Adrenal gland (tissue), 9 donors: ENCODE measurements at regions not wholly inside any gene's neighbourhood (a gene's known extent, or its start where the extent isn't known, plus 50 kb on each side); places are given as distances from the start of the nearest gene placed in this dataset.

Experiments
- DNase-seq, 7 donors: peaks; one replicate each; pipeline ENCODE4 v3.0.0-alpha.2; 2019 to 2020
- H3K27ac ChIP-seq, 5 donors: fragments of 200-600 bp; sonication (generic) in 4 of 5; 1 replicate in 3 of 5; 2 replicates in 2 of 5; pipeline versions ENCODE4 v1.5.1 to v1.8.0; 2016 to 2020; ENCODE audit warnings: mild to moderate bottlenecking in 1 of 5
- H3K27me3 ChIP-seq: fragments of 200-600 bp; 2 replicates; pipeline ENCODE4 v1.8.0; 2021
- H3K36me3 ChIP-seq, 2 donors: fragments of 200-600 bp; replicated peaks in 1 of 2; 1 replicate in 1 of 2; 2 replicates in 1 of 2; pipeline versions ENCODE4 v1.5.1 to v1.8.0; 2018 to 2022
- H3K4me1 ChIP-seq, 2 donors: fragments of 200-600 bp; replicated peaks in 1 of 2; 1 replicate in 1 of 2; 2 replicates in 1 of 2; pipeline versions ENCODE4 v1.5.1 to v1.8.0; 2018 to 2021
- H3K4me3 ChIP-seq, 4 donors: fragments of 200-600 bp; sonication (generic) in 3 of 4; one replicate each; pipeline ENCODE4 v1.5.1; 2016 to 2018
- H3K9me3 ChIP-seq, 3 donors: fragments of 200-600 bp; sonication (generic) in 1 of 3; replicated peaks in 1 of 3; 1 replicate in 2 of 3; 2 replicates in 1 of 3; pipeline versions ENCODE4 v1.5.1 to v1.8.0; 2016 to 2021
- CTCF ChIP-seq, 6 experiments: fragments of 450-650 bp in 4 of 6; fragments of 200-600 bp in 2 of 6; sonication (generic) in 1 of 6; IDR thresholded peaks; 1 replicate in 5 of 6; 2 replicates in 1 of 6; pipeline versions ENCODE4 v1.5.1 to v1.8.0; 2016 to 2021; ENCODE audit warnings: antibody characterized with exemption in 6 of 6, mild to moderate bottlenecking in 2 of 6, moderate library complexity in 1 of 6
- POLR2A ChIP-seq, 2 donors: fragments of 450-650 bp; IDR thresholded peaks; one replicate each; pipeline ENCODE4 v1.6.1; 2017; ENCODE audit warnings: antibody characterized with exemption in 2 of 2, mild to moderate bottlenecking in 2 of 2, moderate library complexity in 1 of 2
- WGBS, 4 donors: extraction: QIAGEN DNeasy Blood & Tissue Kit in 2 of 4; methylation state at CpG; one replicate each; pipeline versions ENCODE4 v1.1.5 to v1.1.7; 2013 to 2017; 5-methylcytosine and 5-hydroxymethylcytosine counted together
- intact Hi-C, 2 donors: fragments of 100-400 bp; cut with DNase I; formaldehyde crosslinking; loops; one replicate each; pipeline versions ENCODE4 v1.14.1 to v1.15.0; 2022 to 2023
- donor health status: healthy with polysubstance abuse.
- donor health status: Bipolar disorder and iron deficiency.
- donor health status: DM: yes; HTN: yes; CAD: no.
- donor health status: DM: no; HTN: no; CAD: no.
- donor health status: DM: no; HTN: no; CAD: no.

DNA sequence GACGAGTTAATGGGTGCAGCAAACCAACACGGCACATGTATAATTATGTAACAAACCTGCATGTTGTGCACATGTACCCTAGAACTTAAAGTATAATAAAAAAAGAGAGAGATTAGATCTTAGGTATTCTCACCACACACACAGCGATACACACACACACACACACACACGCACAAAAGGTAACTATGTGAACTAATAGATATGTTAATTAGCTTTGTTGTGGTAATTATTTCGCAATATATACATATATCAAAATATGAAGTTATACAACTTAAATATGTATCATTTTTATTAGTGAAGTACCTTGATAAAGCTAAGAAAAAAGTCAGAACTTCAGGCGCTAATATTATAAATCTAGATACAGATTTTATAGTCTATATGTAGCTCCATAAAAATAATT lies 849.2 kb downstream of the IPMK start:
- Histone ChIP-seq H3K4me1 (no peaks in the 10 kb centered on the region), H3K27me3 (no peaks in the 10 kb centered on the region), H3K27ac (no peak overlapping the region), H3K36me3 (no peaks in the 10 kb centered on the region), H3K4me3 (no peak overlapping the region), H3K9me3 (no peaks in the 10 kb centered on the region)
- TF ChIP-seq CTCF (IDR thresholded peaks at IDR 0.05) (no peak), POLR2A (IDR thresholded peaks at IDR 0.05) (no peak)
- intact Hi-C loops = no loop called here
- no peak for DNase-seq
- 83 to 89% (median 85%) methylated on average over 6 of the region's 6 CpGs for WGBS, 4 donors

DNA sequence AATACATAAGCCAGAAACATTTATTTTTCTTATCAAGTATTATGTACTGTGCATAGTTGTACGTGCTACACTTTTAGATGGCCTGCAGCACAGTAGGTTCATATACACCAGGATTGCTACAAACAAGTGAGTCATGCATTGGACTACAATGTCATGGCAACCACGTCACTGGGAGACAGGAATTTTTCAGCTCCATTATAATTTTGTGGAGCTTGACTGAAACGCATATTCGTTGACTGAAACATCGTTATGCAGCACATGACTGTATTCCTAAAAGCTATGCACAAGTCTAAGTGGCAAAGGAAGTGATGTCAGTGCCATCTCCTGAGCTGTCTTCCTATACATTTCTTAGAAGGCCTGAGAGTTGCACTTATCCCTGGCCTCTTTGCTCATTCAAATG lies 871.8 kb downstream of the IPMK start:
- intact Hi-C loops = no loop called here
- Histone ChIP-seq H3K27ac (no peak overlapping the region), H3K27me3 (no peaks in the 10 kb centered on the region), H3K36me3 (no peaks in the 10 kb centered on the region), H3K9me3 (no peaks in the 10 kb centered on the region), H3K4me3 (no peak overlapping the region), H3K4me1 (no peaks in the 10 kb centered on the region)
- 77 to 86% (median 82%) methylated on average over 5 of the region's 5 CpGs for WGBS, 4 donors
- TF ChIP-seq POLR2A (IDR thresholded peaks at IDR 0.05) (no peak), CTCF (IDR thresholded peaks at IDR 0.05) (no peak)
- no peak for DNase-seq

DNA sequence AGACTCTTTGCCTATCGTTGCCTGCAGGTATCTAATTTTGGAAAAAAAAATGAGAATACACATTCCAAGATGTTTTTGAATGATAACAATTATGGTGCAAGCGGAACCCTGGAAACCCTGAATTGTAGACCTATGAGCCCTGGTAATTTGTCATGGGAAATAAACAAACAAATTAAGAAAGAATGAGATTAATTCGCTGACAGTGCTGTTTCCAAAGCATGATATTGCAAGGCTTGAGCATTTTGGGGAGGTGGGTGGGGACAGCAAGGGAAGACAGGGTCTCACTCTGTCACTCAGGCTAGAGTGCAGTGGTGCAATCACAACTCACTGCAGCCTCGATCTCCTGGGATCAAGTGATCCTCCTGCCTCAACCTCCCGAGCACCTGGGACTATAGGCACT lies 900.3 kb downstream of the IPMK start:
- DNase-seq = no peak
- WGBS, 4 donors = 74 to 81% (median 77%) methylated on average over 5 of the region's 5 CpGs
- H3K27ac ChIP-seq = no peak overlapping the region
- no peak overlapping the region for H3K4me3 ChIP-seq
- no peaks in the 10 kb centered on the region for H3K36me3 ChIP-seq
- no peaks in the 10 kb centered on the region for H3K4me1 ChIP-seq
- intact Hi-C loops = no loop called here
- H3K27me3 ChIP-seq = no peaks in the 10 kb centered on the region
- no peak for TF ChIP-seq POLR2A (IDR thresholded peaks at IDR 0.05)
- no peak for TF ChIP-seq CTCF (IDR thresholded peaks at IDR 0.05)
- no peaks in the 10 kb centered on the region for H3K9me3 ChIP-seq

DNA sequence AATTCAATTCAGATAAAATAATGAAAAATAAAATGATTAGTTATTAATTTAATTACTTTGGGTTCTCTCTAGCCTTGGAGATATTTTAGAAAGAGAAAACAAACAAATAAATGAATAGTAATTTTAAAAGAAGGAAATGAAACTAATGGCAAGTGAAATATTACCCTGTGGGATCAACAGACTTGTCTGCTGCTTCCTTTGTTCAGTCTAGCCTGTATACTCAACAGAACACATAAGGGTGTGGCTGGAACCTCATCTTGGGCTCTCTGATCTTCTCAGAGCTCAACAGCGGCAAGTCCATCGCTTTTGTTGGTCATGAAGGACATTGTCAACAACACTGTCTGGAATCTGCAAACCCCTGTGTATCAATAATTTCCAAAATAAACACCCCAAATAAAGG lies 904.9 kb downstream of the IPMK start:
- no peak overlapping the region for H3K4me3 ChIP-seq
- no peaks in the 10 kb centered on the region for H3K27me3 ChIP-seq
- no peaks in the 10 kb centered on the region for H3K9me3 ChIP-seq
- H3K4me1 ChIP-seq = no peaks in the 10 kb centered on the region
- TF ChIP-seq CTCF (IDR thresholded peaks at IDR 0.05) = no peak
- no peak for TF ChIP-seq POLR2A (IDR thresholded peaks at IDR 0.05)
- H3K36me3 ChIP-seq = no peaks in the 10 kb centered on the region
- H3K27ac ChIP-seq = no peak overlapping the region
- WGBS, 4 donors = 87 to 100% (median 90%) methylated on average over 2 of the region's 2 CpGs
- intact Hi-C loops = no loop called here
- DNase-seq = no peak
